ENCODE measurements at regions not wholly inside any gene's neighbourhood (a gene's known extent, or its start where the extent isn't known, plus 50 kb on each side); places are given as distances from the start of the nearest gene placed in this dataset.

DNA sequence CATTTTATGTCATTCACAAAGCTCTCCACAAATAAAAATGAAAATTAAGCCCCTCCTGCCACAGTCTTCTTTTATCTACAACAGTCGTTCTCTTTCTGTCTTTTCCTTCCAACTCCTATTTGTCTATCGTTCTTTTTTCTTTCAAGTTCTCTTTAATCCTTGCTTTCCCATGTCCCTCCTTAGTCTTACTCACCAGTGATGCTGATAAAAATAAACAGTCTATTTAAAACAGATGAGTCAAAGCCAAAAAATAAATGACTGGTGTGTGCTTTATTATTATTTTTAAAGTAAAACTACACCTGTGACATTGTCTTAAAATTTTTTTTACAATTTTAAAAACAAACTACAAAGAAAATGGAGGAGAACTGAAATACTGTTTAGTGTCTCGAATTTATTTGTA, 137.1 kb upstream of the TMEM161B start:
- Histone ChIP-seq H3K27ac (ENCODE audit: insufficient read depth, low read length) (no peak overlapping the region), H3K9ac (ENCODE audit: insufficient read depth, low read length) (no peak overlapping the region), H4K20me1 (ENCODE audit: control insufficient read depth, extremely low read depth, insufficient read depth, low read length) (no peaks in the 10 kb centered on the region), H3K79me2 (ENCODE audit: control insufficient read depth, insufficient read depth, low read length) (no peaks in the 10 kb centered on the region), H3K27me3 (ENCODE audit: control insufficient read depth, insufficient read depth, low read length) (no peaks in the 10 kb centered on the region), H3K4me3 (replicated peaks in 1 of 4; ENCODE audit: control extremely low read depth in 1 of 4, insufficient read depth in 1 of 4, low read depth in 3 of 4, low read length in 4 of 4) (no peak overlapping the region), H3K4me2 (ENCODE audit: extremely low read depth, insufficient read depth, low read length) (no peak overlapping the region), H3K4me1 (ENCODE audit: control insufficient read depth, extremely low read depth, insufficient read depth, low read length) (no peaks in the 10 kb centered on the region), H2AFZ (ENCODE audit: low read length) (no peak overlapping the region), H3K36me3 (ENCODE audit: control insufficient read depth, insufficient read depth, low read length) (no peaks in the 10 kb centered on the region), H3K9me3 (ENCODE audit: control insufficient read depth, insufficient read depth, low read depth, low read length) (no peaks in the 10 kb centered on the region)
- TF ChIP-seq EZH2 (IDR thresholded peaks at IDR 0.05; ENCODE audit: low read length, missing control alignments) (no peak), CTCF (conservative IDR thresholded peaks at IDR 0.05 in 1 of 2, IDR thresholded peaks at IDR 0.05 in 1 of 2; ENCODE audit: low read depth in 1 of 2, low read length in 2 of 2) (no peak)
- peak in 1 of 2 donors; percentile 35 for DNase-seq (ENCODE audit: low read depth in 2 of 2)

- no peaks in the 10 kb centered on the region for H3K36me3 ChIP-seq (ENCODE audit: control insufficient read depth, insufficient read depth, low read length)
- H3K9ac ChIP-seq (ENCODE audit: insufficient read depth, low read length), result no peak overlapping the region
- no peaks in the 10 kb centered on the region for H3K9me3 ChIP-seq (ENCODE audit: control insufficient read depth, insufficient read depth, low read depth, low read length)
- H3K4me2 ChIP-seq (ENCODE audit: extremely low read depth, insufficient read depth, low read length), result no peak overlapping the region
- H2AFZ ChIP-seq (ENCODE audit: low read length), result no peak overlapping the region
- H4K20me1 ChIP-seq (ENCODE audit: control insufficient read depth, extremely low read depth, insufficient read depth, low read length), result no peaks in the 10 kb centered on the region
- H3K27ac ChIP-seq (ENCODE audit: insufficient read depth, low read length), result no peak overlapping the region
- DNase-seq (ENCODE audit: low read depth in 2 of 2), result no peak
- H3K4me3 ChIP-seq (replicated peaks in 1 of 4; ENCODE audit: control extremely low read depth in 1 of 4, insufficient read depth in 1 of 4, low read depth in 3 of 4, low read length in 4 of 4), result no peak overlapping the region
- H3K79me2 ChIP-seq (ENCODE audit: control insufficient read depth, insufficient read depth, low read length), result no peaks in the 10 kb centered on the region
- H3K4me1 ChIP-seq (ENCODE audit: control insufficient read depth, extremely low read depth, insufficient read depth, low read length), result no peaks in the 10 kb centered on the region
- no peaks in the 10 kb centered on the region for H3K27me3 ChIP-seq (ENCODE audit: control insufficient read depth, insufficient read depth, low read length)
- no peak for TF ChIP-seq EZH2 (IDR thresholded peaks at IDR 0.05; ENCODE audit: low read length, missing control alignments)
- no peak for TF ChIP-seq CTCF (conservative IDR thresholded peaks at IDR 0.05 in 1 of 2, IDR thresholded peaks at IDR 0.05 in 1 of 2; ENCODE audit: low read depth in 1 of 2, low read length in 2 of 2)
These were observed 135.8 kb upstream of the TMEM161B start for GRCh38 chr5:88404405-88404804.

DNA sequence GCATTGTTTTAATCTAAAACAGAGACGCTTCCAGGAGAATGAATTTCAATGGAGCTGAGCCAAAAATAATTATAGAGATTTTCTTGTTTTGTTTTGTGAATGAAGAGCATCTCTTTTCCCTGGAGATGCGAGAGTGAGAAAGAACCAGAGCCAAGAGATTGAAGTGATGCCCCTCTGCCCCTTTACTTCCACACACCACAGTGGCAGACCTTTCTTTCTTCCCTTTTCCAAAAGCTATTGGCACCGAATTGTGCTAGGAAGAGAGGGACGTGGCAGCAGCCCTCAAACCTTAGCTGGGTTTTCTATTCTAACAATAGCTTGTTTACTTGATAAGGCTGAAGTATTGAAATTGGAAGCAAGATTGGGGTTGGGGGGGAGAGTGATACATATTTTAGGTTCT, 133.0 kb upstream of the TMEM161B start:
- H4K20me1 ChIP-seq (ENCODE audit: control insufficient read depth, extremely low read depth, insufficient read depth, low read length), result no peaks in the 10 kb centered on the region
- no peak overlapping the region for H3K9ac ChIP-seq (ENCODE audit: insufficient read depth, low read length)
- no peaks in the 10 kb centered on the region for H3K79me2 ChIP-seq (ENCODE audit: control insufficient read depth, insufficient read depth, low read length)
- TF ChIP-seq EZH2 (IDR thresholded peaks at IDR 0.05; ENCODE audit: low read length, missing control alignments) (no peak), CTCF (conservative IDR thresholded peaks at IDR 0.05 in 1 of 2, IDR thresholded peaks at IDR 0.05 in 1 of 2; ENCODE audit: low read depth in 1 of 2, low read length in 2 of 2) (no peak)
- H3K27ac ChIP-seq (ENCODE audit: insufficient read depth, low read length), result no peak overlapping the region
- no peak overlapping the region for H3K4me3 ChIP-seq (replicated peaks in 1 of 4; ENCODE audit: control extremely low read depth in 1 of 4, insufficient read depth in 1 of 4, low read depth in 3 of 4, low read length in 4 of 4)
- no peaks in the 10 kb centered on the region for H3K36me3 ChIP-seq (ENCODE audit: control insufficient read depth, insufficient read depth, low read length)
- no peaks in the 10 kb centered on the region for H3K27me3 ChIP-seq (ENCODE audit: control insufficient read depth, insufficient read depth, low read length)
- H3K9me3 ChIP-seq (ENCODE audit: control insufficient read depth, insufficient read depth, low read depth, low read length), result no peaks in the 10 kb centered on the region
- no peaks in the 10 kb centered on the region for H3K4me1 ChIP-seq (ENCODE audit: control insufficient read depth, extremely low read depth, insufficient read depth, low read length)
- H2AFZ ChIP-seq (ENCODE audit: low read length), result no peak overlapping the region
- no peak overlapping the region for H3K4me2 ChIP-seq (ENCODE audit: extremely low read depth, insufficient read depth, low read length)
- DNase-seq (ENCODE audit: low read depth in 2 of 2), result no peak

Data from fibroblast of lung (primary cell).